Mesenteric fat pad (tissue), 1 donor: ENCODE measurements at regions not wholly inside any gene's neighbourhood (a gene's known extent, or its start where the extent isn't known, plus 50 kb on each side); places are given as distances from the start of the nearest gene placed in this dataset.

ENCODE experiments used
- DNase-seq: peaks from one replicate; pipeline ENCODE4 v3.0.0-alpha.2; 2020; ENCODE audit warnings: low spot score
- donor health status: DM: yes; HTN: yes; CAD: no.

DNA sequence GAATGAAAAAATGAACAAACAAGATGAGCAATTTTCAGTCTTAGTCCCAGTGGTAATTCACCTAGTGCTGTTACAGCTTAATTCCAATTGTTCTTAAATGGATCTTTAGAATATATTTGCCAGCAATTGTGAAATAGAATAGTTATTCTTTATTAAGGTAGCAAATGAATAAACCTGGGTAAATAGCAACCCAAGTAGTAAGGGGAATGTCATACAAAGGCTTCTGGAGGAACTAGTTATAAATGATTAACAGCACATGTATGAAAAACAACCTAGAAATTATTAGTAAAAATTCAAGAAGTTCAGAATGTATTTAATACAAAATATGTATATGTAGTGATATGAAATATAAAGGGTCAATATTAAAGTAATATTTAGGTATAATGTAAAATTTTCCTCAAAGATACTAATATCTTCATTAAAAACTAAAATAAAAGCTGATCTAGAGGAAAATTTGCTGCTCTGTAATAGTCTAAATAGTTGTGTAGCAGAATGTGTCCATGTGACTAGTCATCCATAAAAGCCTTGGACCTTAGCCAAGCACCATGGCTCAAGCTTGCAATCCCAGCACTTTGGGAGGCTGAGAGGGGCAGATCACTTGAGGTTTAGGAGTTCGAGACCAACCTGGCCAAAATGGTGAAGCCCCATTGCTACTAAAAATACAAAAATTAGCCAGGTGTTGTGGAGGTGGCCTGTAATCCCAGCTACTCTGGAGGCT, 535.9 kb upstream of the ATXN8OS start:
- no peak for DNase-seq

DNA sequence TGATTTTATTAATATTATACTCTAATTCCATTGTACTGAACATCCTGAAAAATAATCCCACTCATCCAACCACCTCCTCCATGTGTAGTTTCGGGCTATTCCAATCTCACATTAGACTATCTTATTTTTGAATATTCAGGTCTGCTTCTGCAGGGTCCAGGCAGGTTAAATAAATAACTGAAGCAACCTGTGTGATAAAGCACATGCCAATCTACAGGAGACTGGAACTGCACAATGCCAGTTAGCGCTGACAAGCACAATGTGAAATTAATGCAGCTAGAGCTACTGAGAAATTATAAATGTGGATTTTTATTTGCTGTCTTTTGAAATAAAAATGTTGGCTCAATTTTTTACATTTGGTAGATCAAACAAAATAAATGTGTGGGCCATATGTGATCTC, 540.1 kb upstream of the ATXN8OS start:
- no peak for DNase-seq

DNA sequence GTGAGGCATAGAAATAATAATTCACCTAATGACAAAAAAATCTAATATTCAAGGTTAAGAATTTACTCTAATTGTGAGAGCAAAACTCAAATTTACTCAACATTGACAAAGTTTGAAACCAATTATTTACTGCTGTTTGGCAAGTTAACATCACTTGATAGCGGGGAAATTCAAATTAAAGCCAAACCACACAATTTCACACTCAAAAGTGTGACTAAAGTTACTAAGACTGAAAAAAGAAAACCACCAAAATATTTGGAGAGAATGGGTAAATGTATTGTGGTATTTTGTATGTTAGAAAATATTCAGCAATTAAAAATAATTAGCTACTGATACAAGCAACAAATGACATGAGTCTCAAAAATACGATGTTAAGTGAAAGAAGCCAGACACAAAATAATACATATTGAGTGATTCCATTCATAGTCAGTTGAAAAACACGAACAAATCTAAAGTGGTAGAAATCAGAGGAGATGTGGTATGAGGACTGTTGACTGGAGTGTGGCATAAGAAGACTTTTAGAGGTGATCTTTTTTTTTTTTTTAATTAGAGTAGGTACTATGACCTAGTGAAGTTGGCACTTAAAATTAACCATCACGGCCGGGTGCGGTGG, 541.4 kb upstream of the ATXN8OS start:
- no peak for DNase-seq

DNA sequence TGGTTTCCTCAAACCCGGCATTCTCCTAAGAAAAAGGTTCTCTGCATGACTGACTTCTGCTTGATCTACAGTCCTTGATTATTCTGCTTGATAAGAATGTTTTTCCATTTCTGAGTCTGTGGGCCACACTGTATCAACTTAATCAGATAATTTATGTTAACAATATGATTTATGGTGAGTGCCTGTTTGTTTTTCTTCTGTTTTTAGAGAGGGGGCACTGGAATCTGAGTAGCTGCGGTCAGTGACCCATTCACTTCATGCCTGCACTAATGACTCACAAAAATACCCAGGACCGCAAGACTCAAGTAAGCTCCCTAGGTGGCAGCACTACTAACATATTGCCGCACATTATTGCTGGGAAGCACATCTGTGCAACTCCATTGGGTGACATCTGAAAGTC, 542.3 kb upstream of the ATXN8OS start:
- DNase-seq, result no peak

DNA sequence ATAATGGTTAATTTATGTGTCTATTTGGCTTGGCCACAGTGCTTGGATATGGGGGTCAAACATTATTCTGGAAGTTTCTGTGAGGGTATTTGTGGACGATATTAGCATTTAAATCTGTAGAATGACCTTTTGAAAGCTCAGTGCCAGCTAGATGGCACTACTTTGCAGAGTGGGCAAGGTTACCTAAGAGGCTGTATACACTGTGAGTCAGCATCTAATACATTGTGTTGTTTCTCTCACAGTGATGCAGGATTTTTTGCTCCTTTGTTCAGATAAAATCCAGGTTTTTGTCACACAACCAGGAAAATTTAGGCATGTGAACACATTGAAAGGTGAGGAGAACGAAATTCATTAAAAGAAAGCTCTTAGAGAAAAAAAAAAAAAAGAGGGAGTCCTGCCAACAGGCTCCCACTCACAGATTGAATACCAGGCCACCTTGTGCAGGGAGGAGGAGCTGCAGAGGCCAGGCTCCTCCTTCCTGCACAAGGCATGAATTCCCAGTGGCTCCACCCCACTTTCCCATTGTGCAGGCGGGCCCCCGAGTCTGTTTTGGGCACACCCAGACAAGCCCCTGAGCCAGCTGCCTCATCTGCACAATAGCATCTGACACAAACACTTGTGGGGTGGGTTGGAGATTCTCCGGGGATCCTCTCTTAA, 551.0 kb upstream of the ATXN8OS start:
- no peak for DNase-seq

DNA sequence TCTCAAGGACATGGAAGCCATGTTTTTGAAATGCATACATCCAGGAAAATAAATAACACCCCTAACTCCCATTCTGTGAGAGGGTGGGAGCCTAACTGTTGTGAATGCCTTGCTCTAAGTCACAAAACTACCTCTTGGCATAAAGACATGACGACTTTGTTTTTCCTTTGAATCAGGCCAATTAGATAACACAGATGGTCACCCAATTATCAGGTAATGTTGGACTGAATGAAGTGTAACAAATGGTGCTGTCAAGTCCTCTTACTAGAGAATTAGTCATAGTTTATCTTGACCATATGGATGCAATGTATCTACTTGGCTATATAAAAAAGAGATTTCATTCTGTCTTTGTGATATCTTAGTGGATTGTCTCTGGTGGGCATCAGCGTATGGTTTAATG, 553.6 kb upstream of the ATXN8OS start:
- no peak for DNase-seq

DNA sequence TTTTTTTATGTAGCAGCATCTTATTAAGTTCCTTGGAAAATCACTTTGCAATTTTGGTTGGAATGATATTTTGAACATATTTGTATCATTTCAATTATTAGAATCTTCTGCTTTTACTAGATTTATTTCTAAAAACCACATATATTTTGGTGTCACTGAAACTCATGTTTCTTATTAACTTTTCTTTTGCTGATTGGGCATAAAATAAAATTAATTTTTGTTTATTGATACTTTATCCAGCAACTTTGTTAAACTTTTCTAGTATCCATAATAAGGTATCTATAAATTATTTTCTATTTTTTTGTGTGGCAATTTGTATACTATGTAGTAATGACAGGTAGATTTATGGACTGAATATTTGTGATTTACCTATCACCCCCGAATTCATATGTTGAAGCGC, 556.4 kb upstream of the ATXN8OS start:
- no peak for DNase-seq

DNA sequence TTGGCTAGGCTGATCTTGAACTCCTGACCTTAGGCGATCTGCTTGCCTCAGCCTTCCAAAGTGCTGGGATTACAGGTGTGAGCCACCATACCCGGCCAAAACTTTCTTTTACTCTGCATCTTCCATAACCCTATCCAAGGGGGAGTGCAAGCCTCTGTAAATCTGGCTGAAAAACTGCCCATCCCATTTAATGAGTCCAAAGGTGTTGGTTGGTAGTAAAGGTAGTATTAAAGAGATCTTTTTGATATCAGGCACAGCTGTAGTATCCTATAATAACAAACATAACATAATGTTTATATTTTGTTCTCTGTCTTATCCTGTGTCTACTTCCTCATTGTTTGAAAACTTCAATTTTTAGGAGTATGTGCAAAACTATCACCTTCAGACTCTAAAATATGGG, 559.8 kb upstream of the ATXN8OS start:
- DNase-seq, result no peak

DNA sequence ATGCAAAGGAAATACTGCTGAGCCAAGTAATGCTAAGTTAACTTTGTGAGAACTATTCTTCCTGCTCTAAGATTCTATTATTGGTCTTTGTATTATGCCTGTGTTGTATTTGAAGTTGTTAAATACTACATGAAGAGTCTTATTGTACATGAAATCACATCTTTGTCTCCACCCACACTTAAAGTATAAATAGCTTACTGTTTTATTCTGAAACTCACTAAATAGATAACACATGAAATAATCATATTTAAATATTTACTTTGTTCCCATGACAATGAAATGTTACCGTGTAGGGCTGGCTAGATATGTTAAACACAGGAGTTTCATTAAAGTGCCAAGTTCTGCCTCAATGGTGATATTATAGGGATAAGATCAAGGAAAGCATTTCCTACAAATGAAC, 562.1 kb upstream of the ATXN8OS start:
- no peak for DNase-seq

DNA sequence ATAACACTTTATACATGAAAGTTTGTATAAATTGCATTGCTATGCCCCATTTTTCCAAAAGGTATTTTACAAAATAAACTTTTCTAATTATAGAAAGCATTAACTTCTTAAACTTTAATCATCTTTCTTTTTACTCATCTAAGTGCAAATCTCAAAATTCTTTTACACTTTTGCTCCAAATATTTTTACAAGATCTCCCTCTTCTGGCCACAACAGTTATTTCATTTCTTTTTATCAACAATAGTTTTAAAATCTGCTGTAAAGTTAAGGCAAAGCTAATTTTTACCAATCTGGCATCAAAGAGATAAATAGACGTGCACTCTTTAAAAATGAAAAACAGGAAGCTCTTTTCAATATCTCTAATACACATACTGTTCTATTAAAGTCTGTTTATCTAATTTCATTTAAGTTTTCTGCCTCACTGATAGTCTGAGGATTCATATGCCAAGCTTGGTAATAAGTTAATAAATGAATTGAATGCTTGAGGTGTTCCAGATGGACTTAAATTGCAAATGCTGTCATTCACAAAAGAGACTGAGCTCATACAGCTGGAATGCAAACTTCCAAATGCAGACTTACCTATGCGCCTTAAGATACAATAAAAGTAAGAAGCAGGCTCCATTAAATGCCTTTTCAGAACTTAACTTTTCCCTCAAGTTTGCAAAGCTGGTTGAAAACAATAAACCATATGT, 583.0 kb upstream of the ATXN8OS start:
- no peak for DNase-seq

DNA sequence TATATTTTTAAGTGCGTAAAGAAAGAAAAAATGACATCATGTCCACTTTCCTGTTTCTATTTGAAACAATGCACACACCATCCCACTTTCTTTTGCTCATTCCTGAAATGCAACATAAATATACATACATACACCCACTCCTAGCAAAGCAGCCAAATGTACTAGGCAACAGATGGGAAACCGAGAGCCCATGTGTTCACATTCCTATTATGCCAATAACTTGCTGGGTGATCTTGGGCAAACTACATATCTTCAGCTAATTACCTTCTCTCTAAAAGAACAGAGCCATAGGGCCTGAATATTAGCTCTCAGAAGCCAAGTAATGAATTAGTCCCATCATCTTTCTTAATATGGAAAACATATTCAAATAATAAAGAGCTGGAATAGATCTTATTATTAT, 610.6 kb upstream of the ATXN8OS start:
- DNase-seq, result no peak

DNA sequence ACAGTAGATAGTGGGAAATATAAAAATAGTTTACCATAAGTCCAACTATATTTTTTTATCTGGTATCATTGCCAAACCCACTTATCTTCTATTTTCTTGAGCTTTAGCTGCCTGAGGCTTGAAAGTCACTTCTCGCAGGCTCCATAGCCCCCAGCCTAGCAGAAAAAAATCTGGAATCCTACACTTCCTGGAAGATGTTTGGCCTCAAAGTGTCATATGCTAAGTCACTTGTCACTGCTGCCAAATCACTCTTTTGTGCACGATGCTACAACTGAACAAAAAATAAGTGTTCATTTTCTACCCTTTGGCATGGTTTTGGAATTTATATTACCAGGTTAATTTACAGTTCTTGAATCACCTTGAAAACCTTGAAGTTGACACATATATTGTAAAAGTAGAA, 612.5 kb upstream of the ATXN8OS start:
- DNase-seq, result no peak

DNA sequence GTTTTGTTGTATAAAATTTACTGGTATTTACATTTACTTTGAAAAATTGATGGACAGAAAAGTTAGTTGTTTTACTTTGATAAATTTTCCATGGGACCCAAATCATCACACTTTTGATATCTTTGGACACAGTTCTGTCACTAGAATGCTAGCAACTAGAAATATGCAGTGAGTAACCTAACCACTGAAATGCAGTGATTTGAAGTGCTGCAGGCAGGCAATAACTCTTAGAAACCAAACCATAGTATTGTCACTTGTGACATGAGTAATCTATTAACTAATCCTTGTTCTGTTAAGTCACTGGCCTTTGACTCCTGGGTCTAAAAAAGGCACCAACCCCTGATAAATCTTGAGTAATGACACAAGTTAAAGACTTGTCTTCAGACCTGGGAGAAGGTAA, 620.0 kb upstream of the ATXN8OS start:
- no peak for DNase-seq

DNA sequence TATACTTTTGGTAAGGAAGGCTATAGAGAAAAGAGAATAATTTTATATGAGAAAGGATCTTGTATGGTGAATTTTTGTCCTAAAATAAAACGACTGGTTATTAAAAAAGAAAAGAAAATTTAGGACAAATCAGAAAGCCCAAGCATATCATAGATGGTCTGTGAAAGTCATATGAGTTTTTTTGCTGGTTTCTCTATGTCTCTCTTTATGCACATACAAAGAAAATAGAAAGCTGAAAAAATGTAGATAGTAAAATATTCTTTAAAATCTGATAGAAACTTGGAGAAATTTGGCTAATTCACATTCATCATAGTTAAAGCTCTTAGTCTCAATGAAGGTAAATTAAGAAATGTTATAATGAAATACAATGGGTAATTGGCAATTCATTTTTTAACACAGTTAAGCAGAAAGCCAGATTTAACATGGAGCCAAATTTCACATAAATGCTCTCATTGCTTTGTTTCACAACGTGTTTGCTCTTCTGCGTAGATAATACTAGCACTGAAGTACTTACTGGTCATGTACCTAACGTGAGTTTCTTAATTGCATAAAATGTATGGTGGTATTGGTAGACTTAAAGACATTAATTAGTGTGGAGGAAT, 621.5 kb upstream of the ATXN8OS start:
- no peak for DNase-seq

DNA sequence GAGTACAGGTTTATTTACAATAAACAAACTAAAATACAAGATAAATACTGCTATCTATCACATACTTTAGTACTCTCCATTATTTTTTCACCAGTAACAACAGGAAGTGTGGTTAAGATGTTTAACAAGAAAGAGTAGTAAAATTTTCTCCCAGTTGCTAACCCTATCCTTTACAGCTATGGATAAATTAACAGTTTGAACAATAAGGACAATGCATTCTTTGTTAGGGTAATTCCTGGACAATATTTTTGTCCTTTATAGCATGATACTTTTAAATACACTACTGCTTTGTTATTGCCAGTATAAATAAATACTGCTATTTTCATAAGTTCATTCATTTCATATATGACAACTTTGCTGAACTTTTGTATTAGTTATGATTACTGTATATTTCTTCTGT, 630.2 kb upstream of the ATXN8OS start:
- no peak for DNase-seq

DNA sequence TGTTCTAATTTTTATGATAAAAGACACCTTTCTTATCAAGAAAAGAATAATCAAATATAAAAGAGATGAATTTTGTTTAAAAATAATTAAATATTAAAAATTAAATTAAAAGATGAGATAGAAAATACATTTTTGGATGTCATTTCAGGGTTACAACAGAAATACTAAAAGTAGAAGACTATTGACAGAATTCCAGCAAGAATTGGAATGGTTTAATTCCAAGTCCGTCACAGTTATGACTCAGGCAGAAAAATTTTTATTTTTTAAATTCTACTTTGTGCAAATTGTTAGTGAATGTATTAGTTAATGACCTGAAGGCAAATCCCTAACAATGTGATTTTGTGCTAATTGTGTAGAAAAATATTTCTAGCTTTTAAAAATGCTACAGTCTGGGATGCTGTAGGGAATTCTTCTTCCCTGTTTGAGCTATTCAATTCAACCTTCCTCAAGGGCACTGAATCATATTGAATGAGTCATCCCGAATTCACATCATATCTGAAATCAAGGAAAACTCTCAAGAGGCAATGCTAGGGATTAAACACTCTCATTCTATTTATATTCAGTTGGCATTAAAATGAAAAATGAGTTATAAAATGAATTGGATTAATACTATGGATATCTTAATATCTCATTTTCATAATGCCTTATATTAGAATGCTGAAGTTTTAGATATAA, 633.5 kb upstream of the ATXN8OS start:
- DNase-seq, result no peak

DNA sequence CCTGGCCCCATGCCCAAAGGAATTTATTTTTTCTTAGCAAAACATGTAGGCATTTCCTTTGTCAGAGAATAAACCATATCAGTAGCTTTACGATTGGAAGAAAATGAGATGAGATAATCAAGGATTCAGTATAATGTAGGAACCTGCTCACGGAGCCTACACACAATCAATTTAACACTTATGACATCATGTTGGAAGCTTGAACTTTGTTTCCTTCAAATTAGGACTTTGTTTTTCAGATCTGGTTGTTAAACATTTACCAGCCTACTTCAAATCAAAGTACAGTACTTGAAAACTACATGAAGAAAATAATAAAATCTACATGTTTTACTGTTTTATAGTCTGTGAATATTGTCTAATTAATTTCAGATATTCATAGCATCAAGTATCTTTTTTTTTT, 639.0 kb upstream of the ATXN8OS start:
- DNase-seq, result no peak

DNA sequence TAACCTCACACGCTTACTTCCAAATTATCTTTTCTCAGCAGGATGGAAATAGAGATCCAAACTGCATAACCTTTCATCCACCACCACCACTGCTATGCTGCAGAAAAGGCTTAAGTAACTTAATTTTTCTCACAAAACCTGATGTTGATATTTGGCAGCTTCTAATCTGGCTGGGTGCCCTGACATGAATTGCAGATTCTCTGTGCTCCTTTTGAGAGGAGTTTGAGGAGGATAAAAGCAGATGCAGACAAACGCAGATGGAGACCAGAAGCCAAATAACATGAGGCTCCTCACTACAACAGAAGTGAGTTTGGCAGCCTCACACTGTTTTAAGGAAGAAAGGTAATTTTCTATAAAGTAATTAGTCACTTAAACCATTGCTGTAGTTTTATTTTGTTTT, 646.2 kb upstream of the ATXN8OS start:
- no peak for DNase-seq

DNA sequence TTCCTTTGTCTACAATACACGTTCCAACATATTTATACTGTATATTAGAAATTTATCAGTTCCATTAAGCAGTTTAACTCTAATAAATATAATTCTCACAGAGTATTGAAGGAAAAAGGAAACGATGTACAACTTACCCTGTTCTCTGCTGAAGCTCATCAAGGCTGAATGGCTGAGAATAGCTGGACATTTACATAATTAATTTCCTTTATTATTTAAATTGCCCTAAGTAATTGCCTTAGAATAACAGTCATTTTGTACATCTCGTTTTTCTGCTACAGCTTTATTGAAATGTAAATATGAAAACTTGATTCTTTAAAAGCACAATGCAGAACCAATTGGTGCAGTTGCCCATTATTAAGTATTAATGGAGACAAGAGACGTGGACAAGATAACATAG, 648.3 kb upstream of the ATXN8OS start:
- DNase-seq, result no peak

DNA sequence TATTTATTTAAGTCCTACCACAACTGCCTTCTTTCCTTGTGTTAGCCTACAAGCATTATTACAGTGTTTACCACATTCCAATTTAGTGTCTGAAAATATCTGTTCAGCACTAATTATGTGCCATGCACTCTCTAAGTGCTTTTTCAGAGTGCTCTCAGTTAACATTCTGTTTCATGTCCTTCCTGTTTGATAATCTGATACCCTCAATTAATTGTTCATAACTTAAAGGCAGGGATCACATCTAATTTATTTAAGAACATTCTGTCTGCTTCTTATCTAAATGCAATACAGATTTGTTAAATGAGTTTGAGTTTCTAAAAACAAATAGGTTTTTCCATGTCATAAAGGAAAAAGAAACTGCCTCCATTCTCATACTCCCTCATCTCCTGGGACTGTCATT, 649.6 kb upstream of the ATXN8OS start:
- DNase-seq, result no peak

DNA sequence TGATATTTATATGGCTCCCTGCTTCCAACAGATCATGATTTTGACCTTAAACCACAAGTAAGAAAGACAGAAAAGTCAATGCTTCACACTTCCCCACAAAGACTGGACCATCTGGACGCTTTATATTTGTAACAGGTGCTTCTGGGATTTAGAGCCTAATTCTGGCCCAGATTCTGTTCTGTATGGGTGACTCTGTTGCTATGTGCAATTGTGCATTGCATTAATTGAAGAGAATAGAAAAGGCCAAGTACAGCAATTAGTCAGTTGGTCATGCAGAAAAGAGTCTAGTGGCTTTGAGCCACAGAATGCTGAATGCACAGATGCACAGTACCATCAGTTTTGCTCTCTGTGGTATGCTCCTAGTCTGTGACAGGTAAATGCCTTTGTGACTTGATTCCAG, 657.4 kb upstream of the ATXN8OS start:
- no peak for DNase-seq
